ENCODE measurements at regions not wholly inside any gene's neighbourhood (a gene's known extent, or its start where the extent isn't known, plus 50 kb on each side); places are given as distances from the start of the nearest gene placed in this dataset.

DNA sequence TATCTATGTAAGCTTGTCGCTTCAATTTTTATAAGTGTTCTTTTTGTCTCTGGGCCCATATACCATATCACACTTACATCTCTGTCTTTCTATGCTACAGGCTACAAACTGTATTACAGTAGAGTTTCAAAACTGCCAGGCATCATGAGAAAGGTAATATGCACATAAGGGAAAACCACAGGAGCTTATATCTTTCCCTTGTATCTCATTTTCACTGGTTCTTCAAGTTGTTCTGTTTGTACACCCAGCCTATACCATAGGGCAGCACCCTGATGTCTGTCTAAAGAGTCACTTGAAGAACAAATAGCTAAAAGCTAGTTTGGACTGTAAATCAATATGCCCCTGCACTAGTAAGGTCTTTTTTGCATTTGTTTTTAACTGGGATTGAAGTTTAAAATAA lies 366.7 kb downstream of the FIGN start:
- Histone ChIP-seq H4K20me1 (ENCODE audit: insufficient read depth, low read length) (no peaks in the 10 kb centered on the region), H3K9me3 (replicated peaks in 1 of 2; ENCODE audit: control insufficient read depth in 1 of 2, insufficient read depth in 1 of 2, low read length in 2 of 2) (peaks cover 0 to 3% of the 10 kb centered on the region in 2 donors), H2AFZ (ENCODE audit: insufficient read depth, low read depth, low read length, poor library complexity, severe bottlenecking) (no peak overlapping the region), H3K4me1 (ENCODE audit: control insufficient read depth in 1 of 2, insufficient read depth in 2 of 2, low read length in 2 of 2) (no peaks in the 10 kb centered on the region), H3K79me2 (ENCODE audit: insufficient read depth, low read length) (no peaks in the 10 kb centered on the region), H3K4me2 (replicated peaks; ENCODE audit: extremely low read depth, low read length, poor library complexity, severe bottlenecking) (no peak overlapping the region), H3K9ac (ENCODE audit: insufficient read depth, low read length, poor library complexity, severe bottlenecking) (no peak overlapping the region), H3K27me3 (ENCODE audit: control insufficient read depth in 2 of 2, insufficient read depth in 2 of 2, low read length in 2 of 2) (no peaks in the 10 kb centered on the region), H3K4me3 (replicated peaks in 1 of 3; ENCODE audit: low read depth in 2 of 3, low read length in 3 of 3) (no peak overlapping the region), H3K27ac (ENCODE audit: low read depth in 1 of 2, low read length in 2 of 2) (no peak overlapping the region), H3K36me3 (replicated peaks in 1 of 2; ENCODE audit: control insufficient read depth in 1 of 2, insufficient read depth in 2 of 2, low read length in 2 of 2) (no peaks in the 10 kb centered on the region)
- no peaks in the 10 kb centered on the region for H3K36me3 Mint-ChIP-seq
- H3K4me3 Mint-ChIP-seq: no peak overlapping the region
- intact Hi-C loops (cut with micrococcal nuclease): no loop called here
- no peak for DNase-seq
- H3K27me3 Mint-ChIP-seq (ENCODE audit: low read depth in 3 of 3): no peaks in the 10 kb centered on the region
- H3K4me1 Mint-ChIP-seq: no peaks in the 10 kb centered on the region
- peaks cover 0 to 11% (median 5%) of the 10 kb centered on the region in 7 donors for H3K9me3 Mint-ChIP-seq
- TF ChIP-seq, protein P1, sequence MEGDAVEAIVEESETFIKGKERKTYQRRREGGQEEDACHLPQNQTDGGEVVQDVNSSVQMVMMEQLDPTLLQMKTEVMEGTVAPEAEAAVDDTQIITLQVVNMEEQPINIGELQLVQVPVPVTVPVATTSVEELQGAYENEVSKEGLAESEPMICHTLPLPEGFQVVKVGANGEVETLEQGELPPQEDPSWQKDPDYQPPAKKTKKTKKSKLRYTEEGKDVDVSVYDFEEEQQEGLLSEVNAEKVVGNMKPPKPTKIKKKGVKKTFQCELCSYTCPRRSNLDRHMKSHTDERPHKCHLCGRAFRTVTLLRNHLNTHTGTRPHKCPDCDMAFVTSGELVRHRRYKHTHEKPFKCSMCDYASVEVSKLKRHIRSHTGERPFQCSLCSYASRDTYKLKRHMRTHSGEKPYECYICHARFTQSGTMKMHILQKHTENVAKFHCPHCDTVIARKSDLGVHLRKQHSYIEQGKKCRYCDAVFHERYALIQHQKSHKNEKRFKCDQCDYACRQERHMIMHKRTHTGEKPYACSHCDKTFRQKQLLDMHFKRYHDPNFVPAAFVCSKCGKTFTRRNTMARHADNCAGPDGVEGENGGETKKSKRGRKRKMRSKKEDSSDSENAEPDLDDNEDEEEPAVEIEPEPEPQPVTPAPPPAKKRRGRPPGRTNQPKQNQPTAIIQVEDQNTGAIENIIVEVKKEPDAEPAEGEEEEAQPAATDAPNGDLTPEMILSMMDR (IDR thresholded peaks at IDR 0.05): no peak
- no peak overlapping the region for H3K27ac Mint-ChIP-seq
- WGBS (ENCODE audit: insufficient coverage): no CpG with 5 or more reads among the region's 1 CpG

DNA sequence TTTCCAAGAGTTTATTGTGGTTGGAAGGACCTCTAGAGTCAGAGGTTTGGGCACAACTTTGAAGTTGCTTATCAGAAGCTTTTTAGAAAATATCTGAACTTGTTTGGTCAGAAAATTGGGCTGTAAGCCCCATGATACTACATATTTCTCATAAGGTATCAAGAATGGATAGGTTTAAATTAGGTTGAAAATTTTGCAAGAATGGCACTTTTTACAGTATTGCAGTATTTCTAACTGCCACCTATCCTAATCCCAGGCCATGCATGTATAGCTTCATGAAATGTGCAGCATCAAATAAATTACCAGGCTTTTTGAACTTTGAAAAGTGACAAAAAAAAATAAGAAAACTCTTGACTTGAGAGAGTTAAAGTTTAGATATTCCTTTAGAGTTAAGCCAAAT lies 367.2 kb downstream of the FIGN start:
- Histone ChIP-seq H3K27me3 (ENCODE audit: control insufficient read depth in 2 of 2, insufficient read depth in 2 of 2, low read length in 2 of 2) (no peaks in the 10 kb centered on the region), H3K9me3 (replicated peaks in 1 of 2; ENCODE audit: control insufficient read depth in 1 of 2, insufficient read depth in 1 of 2, low read length in 2 of 2) (peaks cover 0 to 3% of the 10 kb centered on the region in 2 donors), H3K36me3 (replicated peaks in 1 of 2; ENCODE audit: control insufficient read depth in 1 of 2, insufficient read depth in 2 of 2, low read length in 2 of 2) (no peaks in the 10 kb centered on the region), H2AFZ (ENCODE audit: insufficient read depth, low read depth, low read length, poor library complexity, severe bottlenecking) (no peak overlapping the region), H4K20me1 (ENCODE audit: insufficient read depth, low read length) (no peaks in the 10 kb centered on the region), H3K79me2 (ENCODE audit: insufficient read depth, low read length) (no peaks in the 10 kb centered on the region), H3K27ac (ENCODE audit: low read depth in 1 of 2, low read length in 2 of 2) (no peak overlapping the region), H3K4me1 (ENCODE audit: control insufficient read depth in 1 of 2, insufficient read depth in 2 of 2, low read length in 2 of 2) (no peaks in the 10 kb centered on the region), H3K9ac (ENCODE audit: insufficient read depth, low read length, poor library complexity, severe bottlenecking) (no peak overlapping the region), H3K4me3 (replicated peaks in 1 of 3; ENCODE audit: low read depth in 2 of 3, low read length in 3 of 3) (no peak overlapping the region), H3K4me2 (replicated peaks; ENCODE audit: extremely low read depth, low read length, poor library complexity, severe bottlenecking) (no peak overlapping the region)
- Mint-ChIP-seq H3K9me3 (peaks cover 0 to 11% (median 5%) of the 10 kb centered on the region in 7 donors), H3K27me3 (ENCODE audit: low read depth in 3 of 3) (no peaks in the 10 kb centered on the region), H3K27ac (no peak overlapping the region), H3K36me3 (no peaks in the 10 kb centered on the region), H3K4me1 (no peaks in the 10 kb centered on the region), H3K4me3 (no peak overlapping the region)
- intact Hi-C loops (cut with micrococcal nuclease): no loop called here
- no peak for DNase-seq
- TF ChIP-seq, protein P1 (IDR thresholded peaks at IDR 0.05): no peak

All from CD14-positive monocyte (primary cell).